ELF-1 (cell line): ENCODE measurements at regions not wholly inside any gene's neighbourhood (a gene's known extent, or its start where the extent isn't known, plus 50 kb on each side); places are given as distances from the start of the nearest gene placed in this dataset.
A peak's percentile ranks its signal among the peaks of the same experiment; 100 is the strongest.

Experiments used
- DNase-seq: peaks from one replicate; pipeline ENCODE4 v3.0.0-alpha.2; 2016; ENCODE audit warnings: low read depth, low spot score

DNA sequence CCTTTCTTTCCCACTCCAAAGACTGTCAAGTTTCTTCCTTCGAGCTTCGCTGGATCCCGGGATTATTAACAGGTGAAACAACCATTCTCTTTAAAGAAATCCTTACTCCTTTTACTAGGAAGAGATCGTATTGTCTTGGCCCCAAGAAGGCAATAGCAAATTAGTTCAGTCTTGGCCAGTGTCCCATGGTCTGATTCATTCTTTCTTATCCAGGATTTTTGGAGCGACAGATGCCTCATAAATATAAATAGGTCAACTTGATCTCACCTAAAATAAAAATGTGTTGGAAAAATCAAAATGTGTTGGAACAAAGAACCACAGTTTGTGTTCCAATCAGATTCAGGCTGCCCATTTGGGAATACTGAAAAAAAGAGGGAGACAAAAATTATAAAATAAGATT, 140.1 kb upstream of the TMEM108 start:
- DNase-seq: no peak

DNA sequence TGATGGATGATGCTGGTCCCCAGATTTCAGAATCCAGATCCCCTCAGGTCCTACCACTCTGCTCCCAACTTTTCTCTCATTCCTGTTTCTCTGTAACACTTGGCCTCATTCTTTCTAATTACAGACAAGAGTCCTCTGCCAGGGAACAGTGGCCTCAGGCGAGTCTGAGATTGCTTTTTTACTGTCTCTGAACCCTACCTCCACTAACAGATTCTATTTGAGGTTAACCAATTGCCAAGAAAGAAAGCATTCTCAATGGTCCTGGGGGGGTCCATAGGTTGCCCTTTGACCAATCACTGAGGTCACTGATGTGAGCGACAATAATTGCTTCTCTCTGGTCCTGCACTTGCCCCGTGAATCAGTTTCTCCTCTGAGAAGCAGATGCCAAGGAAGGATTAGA, 145.2 kb upstream of the TMEM108 start:
- peak; percentile 51 for DNase-seq

DNA sequence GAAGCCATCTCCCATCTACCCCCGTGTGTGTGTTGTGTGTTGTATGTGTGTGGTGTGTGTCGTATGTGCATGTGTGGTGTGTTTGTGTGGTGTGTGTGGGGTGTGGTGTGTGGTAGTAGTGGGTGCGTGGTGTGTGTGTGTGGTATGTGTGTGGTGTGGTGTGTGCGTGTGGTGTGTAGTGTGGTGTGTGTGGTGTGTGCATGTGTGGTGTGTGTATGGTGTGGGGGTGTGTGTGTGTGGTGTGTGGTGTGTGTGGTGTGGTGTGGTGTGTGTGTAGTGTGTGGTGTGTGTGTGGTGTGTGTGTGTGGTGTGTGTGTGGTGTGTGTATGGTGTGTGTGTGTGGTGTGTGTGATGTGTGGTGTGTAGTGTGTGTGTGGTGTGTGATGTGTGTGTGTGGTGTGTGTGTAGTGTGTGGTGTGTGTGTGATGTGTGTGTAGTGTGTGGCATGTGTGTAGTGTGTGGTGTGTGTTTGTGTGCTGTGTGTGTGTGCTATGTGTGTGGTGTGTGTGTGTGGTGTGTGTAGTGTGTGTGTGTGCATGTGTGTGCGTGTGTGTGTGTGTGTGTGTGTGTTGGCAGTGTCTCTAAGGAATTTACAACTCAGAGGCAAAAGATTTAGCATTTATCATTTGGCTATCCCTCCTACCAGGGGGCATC, 156.3 kb upstream of the TMEM108 start:
- no peak for DNase-seq

DNA sequence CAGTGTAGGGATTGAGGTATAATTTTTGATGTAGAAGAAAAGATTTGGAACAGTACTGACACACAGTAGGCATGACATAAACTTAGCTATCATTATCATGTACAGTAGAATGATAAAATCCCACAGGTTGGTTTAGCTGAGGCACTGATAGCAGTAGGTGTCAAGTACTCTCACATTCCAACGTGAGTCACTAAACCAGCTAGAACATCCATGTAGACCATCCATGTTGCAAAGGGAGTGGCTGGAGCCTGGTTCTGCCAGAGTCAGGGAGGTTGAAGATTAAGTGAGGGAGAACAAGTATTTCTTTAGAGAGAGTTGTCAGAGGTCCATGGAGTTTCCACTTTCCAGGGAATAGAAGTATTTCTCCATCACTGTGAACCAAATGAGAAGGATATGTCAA, 157.2 kb upstream of the TMEM108 start:
- DNase-seq: no peak

DNA sequence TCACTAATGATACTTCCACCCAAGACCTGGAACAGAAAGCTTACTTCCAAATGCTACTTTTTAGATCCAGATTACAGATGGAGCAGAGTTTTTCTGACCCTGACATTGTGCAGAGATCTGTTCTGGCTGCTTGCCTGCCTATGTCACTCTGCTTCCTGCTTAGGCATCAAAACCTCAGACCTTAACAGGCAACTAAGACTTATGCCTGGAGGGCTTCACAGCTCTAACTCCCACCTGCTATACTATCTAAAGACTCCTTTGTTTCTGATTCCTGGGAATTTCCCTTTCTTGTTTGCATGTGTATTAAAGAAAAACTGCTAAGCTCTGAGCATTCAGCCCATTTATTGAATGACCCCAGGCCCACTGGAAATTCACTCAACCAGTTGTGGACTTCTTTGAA, 157.4 kb upstream of the NPHP3 start:
- DNase-seq: peak; percentile 84

DNA sequence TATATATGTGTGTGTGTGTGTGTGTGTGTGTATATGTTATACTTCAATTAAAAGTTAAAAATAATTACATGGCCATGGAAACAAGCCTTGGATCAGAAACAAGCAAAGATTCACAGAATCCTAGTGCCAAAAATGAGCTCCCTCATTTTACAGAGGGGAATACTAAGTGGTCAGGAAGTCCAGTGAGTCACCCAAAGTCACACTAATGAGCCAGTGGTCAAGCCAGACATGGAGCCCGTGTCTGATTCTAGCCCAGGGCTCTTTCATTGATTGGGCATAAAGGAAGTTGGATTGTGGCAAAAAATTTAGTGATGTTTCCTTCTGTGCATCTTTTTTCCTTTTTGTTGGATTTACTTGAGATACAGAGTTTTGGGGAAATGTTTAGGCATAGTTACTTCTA, 152.5 kb upstream of the NPHP3 start:
- no peak for DNase-seq

DNA sequence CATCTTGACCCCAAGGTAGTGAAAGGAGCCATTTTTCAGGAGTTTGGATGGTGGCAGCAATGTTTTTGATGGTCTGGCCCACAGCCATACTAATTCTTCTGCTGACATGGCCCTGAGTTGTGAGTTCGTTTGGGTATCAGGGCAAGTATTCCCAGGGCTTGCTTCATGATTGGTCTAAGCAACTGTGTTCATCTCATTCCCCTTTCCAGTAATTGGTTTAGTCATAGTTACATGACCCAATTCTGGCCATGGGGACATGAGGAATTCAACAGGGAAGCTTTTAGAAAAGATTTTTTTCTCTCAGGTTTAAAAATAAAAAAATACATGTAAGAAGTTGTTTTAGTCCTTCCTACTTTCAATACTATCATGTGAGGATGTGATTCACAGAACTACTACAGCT, 150.5 kb upstream of the NPHP3 start:
- no peak for DNase-seq

DNA sequence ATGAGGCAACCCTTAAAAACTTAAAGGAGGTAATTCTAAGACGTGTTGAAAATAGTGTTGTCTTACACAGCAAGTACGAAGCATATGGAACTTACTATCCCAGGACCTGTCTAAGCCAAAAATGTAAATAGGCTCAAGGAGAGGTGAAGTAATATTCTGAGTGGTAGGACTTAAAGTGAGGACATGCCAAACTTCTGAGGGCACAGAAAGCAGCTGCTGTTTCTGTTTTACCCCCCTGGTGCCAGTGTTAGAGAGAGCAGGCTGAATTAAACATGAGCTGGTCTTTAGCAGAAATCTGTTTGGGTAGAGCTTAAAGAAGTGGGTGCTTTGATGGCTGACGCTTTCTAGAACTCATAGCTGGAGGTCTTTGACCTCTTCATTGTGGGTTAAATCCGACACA, 149.7 kb upstream of the NPHP3 start:
- DNase-seq: no peak

DNA sequence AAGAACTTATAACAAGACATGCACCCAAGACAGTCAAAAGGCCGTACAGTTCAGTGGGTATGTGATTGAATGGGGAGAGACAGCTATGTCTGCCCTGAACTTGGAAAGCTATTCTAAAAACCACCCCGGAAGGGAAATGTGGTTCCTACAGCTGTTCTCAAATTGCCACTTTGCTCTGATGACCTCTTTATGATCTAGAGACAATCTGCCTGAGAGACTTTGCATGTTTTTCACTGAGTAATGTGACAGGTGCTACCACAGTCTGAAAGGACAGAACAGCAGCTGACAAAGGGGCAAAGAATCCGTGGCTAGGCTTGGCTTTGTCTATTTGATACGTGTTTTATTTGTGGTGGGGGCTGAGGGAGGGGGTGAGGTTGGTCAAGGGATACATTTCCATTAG, 148.3 kb upstream of the NPHP3 start:
- DNase-seq: no peak

DNA sequence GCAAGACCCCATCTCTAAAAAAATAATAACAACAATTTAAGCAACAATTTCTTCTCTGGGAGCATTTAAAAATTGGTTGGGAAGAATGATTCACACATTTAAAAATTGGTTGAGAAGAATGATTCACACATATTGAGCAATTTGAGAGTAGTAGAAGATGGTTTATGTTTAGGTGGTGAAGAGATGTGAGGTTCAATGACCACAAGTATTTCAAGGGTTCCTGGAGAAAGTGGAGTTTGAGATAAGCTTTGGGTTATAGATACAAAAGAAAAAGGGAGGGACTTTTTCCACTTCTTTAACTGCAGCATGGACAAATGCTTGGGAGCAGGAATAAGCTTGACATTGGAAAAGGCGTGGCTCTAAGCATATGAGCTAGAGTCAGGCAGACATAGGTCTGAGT, 145.7 kb upstream of the NPHP3 start:
- DNase-seq: no peak

DNA sequence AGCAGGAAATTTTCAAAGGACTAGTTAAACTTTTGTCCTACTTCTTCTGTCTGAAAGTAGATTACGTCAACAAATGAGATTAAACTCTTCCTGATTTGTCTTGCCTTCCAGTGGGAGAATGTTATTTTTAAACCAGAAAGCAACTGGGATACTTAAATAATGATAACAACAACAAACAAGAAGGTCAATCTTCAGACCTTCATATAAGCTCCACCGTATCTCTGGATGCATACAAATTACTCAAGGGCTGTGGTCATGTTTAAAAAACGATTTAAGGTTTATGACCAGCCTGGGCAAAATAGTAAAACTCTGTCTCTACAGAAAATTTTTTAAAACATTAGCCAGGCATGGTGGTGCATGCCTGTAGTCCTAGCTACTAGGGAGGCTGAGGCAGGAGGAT, 145.3 kb upstream of the NPHP3 start:
- DNase-seq: no peak

DNA sequence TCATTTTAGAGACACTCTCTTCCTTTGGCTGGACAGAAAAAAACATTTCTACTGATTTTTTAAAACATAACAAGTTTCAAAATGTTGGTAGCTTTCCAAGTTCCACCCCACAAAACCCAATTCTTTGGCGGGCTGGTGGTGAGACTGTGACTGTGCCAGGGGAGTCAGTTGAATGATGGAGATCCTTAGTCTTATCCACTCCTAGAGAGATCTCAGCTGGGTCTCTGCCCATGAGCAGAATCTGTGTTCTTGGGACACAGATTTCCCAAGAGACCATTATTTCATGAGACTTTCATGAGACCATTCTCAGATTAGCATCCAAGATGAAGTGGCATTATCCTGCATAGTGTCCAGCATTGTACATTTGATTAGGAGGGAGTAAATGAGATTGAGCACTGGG, 135.1 kb upstream of the NPHP3 start:
- DNase-seq: no peak

DNA sequence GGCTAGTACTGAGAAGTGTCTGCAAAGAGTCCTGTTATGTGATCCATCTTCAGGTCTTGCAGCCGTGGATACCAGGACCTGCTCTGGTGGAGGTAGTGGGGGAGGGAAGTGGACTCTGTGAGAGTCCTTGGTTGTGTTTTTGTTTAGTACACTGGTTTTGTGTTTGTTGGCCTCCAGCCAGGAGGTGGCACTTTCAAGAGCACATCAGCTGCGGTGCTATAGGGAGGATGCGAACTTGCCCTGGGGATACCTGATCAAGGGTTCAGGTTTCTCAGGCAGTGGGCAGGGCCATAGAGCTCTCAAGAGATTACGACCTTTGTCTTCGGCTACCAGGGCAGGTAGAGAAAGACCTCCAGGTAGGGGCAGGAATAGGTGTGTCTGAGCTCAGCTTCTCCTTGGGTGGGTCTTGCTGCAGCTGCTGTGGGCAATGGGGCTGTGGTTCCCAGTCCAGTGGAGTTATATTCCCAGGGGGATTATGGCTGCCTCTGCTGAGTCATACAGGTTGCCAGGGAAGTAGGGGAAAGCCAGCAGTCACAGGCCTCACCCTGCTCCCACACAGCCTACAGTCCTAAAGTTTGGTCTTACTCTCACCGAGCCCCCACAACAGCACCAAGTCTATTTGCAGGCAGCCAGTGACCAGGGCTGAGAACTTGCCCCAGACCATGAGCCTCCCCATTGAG, 132.8 kb upstream of the NPHP3 start:
- peak; percentile 27 for DNase-seq

DNA sequence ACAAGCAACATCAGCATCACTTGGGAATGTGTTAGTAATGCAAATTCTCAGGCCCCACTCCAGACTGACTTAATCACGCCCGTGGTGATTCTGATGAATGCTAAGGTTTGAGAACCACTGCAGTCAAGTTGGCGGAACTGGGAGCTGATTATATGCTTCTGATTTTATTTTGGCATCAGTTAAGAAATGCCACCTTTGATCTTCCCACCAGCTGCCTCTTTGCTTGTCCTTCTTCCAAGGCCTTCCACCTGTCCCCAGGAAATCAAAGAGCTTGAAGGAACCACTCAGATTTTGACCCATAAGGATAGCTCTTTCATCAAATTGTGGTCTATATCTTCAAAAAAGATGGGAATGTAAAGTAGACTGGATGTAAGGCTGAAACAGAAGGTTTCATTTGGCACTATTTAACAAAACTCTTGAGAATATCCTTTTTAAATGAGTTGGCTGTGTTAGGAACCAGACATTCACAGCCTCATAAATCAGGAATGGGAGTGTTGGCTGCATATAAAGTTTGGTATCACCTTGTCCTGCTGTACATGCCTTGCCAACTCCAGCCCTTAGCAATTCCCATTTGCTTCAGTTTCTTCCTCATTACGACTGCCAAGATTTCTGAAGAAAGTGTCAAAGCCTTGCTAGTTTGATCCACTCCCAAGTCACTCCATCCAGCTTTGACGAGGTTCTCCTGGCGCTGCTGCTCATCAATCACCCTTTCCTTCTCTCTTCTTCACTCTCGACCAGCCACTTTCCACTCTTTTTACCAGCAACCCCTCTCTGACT, 125.8 kb upstream of the NPHP3 start:
- no peak for DNase-seq

DNA sequence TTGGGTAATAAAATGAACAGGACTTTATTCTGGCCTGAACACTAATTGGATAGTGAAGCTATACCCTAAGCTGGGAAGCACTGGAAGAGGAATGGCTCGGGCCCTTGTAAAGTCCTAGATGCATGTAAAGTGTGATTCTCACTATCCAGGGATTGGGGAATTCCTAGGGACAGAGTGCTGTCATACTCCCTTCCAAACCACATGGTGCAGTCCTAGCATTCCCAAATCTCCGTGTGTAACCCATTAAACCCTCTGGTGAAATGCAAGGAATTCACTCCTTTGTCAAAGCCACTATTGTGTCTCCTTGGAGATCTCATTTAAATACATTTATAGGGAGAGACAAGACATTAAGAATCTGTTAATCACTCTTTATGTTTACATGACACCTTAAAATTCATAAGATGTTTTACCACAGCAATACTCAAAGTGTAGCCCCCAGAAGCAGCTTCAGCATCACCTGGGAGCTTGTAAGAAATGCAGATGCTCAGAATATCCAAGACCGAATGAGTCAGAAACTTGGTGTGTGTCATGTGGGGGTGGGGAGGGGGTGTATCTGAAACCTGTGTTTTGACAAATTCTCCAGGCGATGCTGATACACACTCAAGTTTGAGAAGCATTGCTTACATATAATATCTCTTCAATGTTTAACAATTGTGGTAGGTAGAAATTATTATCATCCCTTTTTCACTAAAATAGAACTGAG, 121.8 kb upstream of the NPHP3 start:
- peak; percentile 7 for DNase-seq

DNA sequence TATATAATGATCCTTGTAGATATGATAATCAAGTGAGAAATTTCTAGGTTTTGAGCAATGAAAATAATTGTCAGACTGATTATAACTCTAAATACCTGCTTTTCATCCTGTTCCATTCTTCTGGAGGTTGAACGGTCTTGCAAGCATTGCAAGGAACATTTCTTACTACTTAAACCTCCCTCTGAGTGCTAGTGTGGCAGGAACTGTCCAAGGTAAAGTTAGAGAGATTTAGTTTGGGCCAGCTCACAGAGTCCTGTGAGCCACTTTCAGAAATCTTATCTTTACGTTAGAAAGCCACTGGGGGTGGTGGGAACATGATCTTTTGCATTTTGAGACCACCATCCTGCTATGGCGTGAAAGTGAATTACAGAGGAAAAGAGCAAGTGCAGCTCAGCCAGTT, 121.1 kb upstream of the NPHP3 start:
- DNase-seq: no peak

DNA sequence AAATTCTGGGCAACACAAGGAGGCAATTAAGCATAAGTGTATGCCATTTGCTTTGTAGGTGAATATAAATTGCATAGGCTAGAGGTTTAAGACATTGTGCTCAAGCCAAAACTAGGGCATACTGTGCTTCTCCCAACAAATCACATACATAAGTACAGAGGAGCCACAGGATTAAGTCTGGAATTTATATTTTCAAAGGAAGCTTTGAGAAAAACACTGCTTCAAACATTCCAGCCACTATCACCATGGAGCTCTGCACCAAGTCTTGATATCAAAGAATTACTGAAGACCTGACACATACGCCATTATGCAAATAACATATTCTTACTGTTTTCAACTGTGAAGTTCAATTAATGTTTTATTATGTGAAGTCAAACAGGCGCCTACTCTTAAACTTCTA, 119.4 kb upstream of the NPHP3 start:
- DNase-seq: no peak

DNA sequence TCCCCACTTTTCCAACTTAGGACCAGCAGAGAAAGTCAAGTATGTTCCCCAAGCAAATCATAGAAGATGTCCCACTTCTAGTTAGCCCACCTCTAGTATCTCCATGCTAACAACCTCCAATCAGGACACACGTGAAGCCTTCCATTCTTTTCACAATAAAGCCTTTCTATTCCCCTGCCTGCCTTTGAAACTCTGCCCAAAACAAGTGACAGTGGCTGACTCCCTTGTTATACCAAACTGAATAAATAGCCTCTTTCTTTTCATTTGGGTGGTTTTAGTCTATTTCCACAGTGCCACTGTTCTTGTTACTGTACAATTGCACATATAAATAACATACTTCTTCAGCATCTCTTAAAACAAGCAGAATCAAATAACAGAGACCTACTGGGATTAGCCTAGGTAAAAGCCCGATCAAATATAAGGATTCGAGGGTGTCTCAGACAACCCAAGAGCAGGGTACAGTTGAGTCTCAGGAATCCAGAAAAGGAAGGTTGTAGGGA, 118.0 kb upstream of the NPHP3 start:
- DNase-seq: no peak

DNA sequence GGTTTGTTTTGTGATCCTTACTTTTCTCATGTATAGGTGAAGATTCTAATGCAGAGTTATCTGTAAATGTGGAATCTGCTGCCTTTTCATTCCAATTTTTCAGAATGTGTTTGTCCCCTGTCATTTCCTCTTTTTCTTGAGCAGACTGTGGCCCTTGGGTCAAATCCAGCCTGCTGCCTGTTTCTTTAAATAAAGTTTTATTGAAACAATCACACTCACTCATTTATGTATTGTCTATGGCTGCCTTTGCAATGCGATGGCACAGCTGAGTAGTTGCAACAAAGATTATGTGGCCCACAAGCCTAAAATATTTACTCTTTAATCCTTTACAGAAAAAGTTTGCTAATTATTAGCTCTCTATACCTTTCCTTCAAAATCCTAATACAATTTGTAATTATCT, 116.3 kb upstream of the NPHP3 start:
- DNase-seq: no peak

DNA sequence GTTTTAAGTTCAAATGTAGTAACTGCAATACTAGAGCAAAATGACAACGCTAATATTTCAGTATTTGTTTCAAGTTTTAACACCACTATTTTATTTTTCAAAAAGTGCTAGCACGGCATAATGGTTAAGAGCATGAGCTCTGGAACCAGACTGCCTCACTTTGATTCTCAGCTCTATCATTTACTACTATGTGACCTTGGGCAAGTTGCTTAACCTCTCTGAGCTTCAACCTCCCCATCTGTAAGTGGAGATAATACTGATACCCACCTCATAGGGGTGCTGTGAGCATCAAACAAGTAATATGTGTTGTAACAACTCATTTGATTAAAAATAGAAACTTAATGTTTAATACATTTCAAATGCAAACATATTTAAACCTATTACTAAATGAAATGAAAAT, 115.4 kb upstream of the NPHP3 start:
- no peak for DNase-seq

DNA sequence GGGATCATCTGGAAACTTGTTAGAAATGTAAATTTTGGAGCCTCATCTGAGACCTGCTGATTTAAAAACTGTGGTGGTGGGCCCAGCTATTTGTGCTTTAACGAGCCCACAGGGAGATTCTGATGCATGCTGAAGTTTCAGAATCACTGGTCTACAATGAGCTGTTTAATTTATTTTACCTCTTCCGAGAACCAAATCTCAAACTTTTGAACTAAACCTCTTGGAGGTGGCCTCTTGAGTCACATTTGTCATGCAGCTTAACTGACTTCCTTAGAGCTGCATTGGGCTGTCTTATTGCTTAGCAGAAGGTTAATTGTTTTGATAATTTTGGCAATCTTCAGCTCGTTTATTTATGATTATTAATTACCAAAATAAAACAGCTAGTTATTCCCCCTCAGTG, 112.1 kb upstream of the NPHP3 start:
- DNase-seq: no peak

DNA sequence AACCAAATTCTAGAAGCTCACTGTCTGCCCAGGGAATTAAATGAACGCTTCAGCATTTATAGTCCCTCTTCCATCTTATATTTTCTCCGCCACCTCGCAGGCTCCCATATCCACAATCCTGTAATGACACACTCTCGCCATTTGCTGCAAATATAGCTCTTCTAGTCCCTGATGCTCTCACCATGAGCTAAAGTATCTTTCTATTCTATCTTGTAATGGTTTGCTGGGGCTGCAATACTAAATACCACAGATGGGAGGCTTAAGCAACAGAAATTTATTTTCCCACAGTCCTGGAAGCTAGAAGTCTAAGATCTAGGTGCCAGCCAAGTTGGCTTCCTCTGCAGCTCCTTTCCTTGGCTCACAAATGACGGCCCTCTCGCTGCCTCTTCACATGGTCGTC, 106.9 kb upstream of the NPHP3 start:
- DNase-seq: no peak
